GM18907 (cell line): ENCODE measurements at regions not wholly inside any gene's neighbourhood (a gene's known extent, or its start where the extent isn't known, plus 50 kb on each side); places are given as distances from the start of the nearest gene placed in this dataset.
A peak's percentile ranks its signal among the peaks of the same experiment; 100 is the strongest.

Experiments used
- ATAC-seq: cut with Tn5 transposase; IDR thresholded peaks from one replicate; pipeline ENCODE4 v1.9.1; 2021; ENCODE audit warnings: mild to moderate bottlenecking, moderate library complexity; ENCODE audit not compliant: unreplicated experiment

- no peak for ATAC-seq
These were observed 68.3 kb upstream of the CHRDL1 start for GRCh38 chrX:110863883-110864282.

- no peak for ATAC-seq
These were observed 62.9 kb upstream of the CHRDL1 start for GRCh38 chrX:110858565-110858964.

GRCh38 chrX:110853610-110854009 lies 58.0 kb upstream of the CHRDL1 start:
- ATAC-seq: no peak

GRCh38 chrX:110852180-110852579 lies 56.6 kb upstream of the CHRDL1 start:
- no peak for ATAC-seq

- ATAC-seq: peak; percentile 48
These were observed 56.2 kb upstream of the CHRDL1 start for GRCh38 chrX:110851780-110852179.

- ATAC-seq: peak; percentile 81
These were observed 51.7 kb upstream of the CHRDL1 start for GRCh38 chrX:110847334-110847733.

- no peak for ATAC-seq
These were observed 50.5 kb upstream of the CHRDL1 start for GRCh38 chrX:110846071-110846470.
